Kidney tubule cell (primary cell): ENCODE measurements at regions not wholly inside any gene's neighbourhood (a gene's known extent, or its start where the extent isn't known, plus 50 kb on each side); places are given as distances from the start of the nearest gene placed in this dataset.
"Not testable (repeated sequence)": the region's sequence is repeated elsewhere in the genome, so short reads cannot be mapped to it uniquely, and the experiment has no call there.

ENCODE experiments used
- DNase-seq: peaks from one replicate; pipeline ENCODE4 v3.0.0-alpha.2; 2018; ENCODE audit warnings: low spot score

GRCh38 chr16:26795184-26795583 is 271.5 kb upstream of the C16orf82 start:
- peak; percentile 12 for DNase-seq

GRCh38 chr16:26801628-26802027 is 265.1 kb upstream of the C16orf82 start:
- no peak for DNase-seq

- no peak for DNase-seq
These were observed 264.3 kb upstream of the C16orf82 start for GRCh38 chr16:26802440-26802839.

GRCh38 chr16:26802965-26803364 is 263.8 kb upstream of the C16orf82 start:
- DNase-seq = no peak

GRCh38 chr16:26806657-26807056 is 260.1 kb upstream of the C16orf82 start:
- DNase-seq = no peak

GRCh38 chr16:26809461-26809860 is 257.3 kb upstream of the C16orf82 start:
- no peak for DNase-seq

- DNase-seq = no peak
These were observed 250.5 kb upstream of the C16orf82 start for GRCh38 chr16:26816266-26816665.

GRCh38 chr16:26816885-26817571 is 249.7 kb upstream of the C16orf82 start:
- DNase-seq = peak; percentile 16

- DNase-seq = no peak
These were observed 248.3 kb upstream of the C16orf82 start for GRCh38 chr16:26818393-26818792.

- DNase-seq = no peak
These were observed 242.3 kb upstream of the C16orf82 start for GRCh38 chr16:26824469-26824868.

GRCh38 chr16:26826500-26826899 is 240.2 kb upstream of the C16orf82 start:
- no peak for DNase-seq

- DNase-seq = no peak
These were observed 239.3 kb upstream of the C16orf82 start for GRCh38 chr16:26827386-26827785.

GRCh38 chr16:26830428-26831127 is 236.1 kb upstream of the C16orf82 start:
- no peak for DNase-seq

- DNase-seq = not testable (repeated sequence)
These were observed 230.6 kb upstream of the C16orf82 start for GRCh38 chr16:26836114-26836513.

GRCh38 chr16:26838931-26839330 is 227.8 kb upstream of the C16orf82 start:
- DNase-seq = no peak

GRCh38 chr16:26840691-26841090 is 226.0 kb upstream of the C16orf82 start:
- no peak for DNase-seq

GRCh38 chr16:26856271-26856670 is 210.5 kb upstream of the C16orf82 start:
- DNase-seq = no peak

- DNase-seq = no peak
These were observed 209.9 kb upstream of the C16orf82 start for GRCh38 chr16:26856791-26857190.

- no peak for DNase-seq
These were observed 209.4 kb upstream of the C16orf82 start for GRCh38 chr16:26857371-26857770.

- no peak for DNase-seq
These were observed 206.2 kb upstream of the C16orf82 start for GRCh38 chr16:26860506-26860905.

- no peak for DNase-seq
These were observed 202.8 kb upstream of the C16orf82 start for GRCh38 chr16:26863931-26864330.

GRCh38 chr16:26874318-26874717 is 192.4 kb upstream of the C16orf82 start:
- DNase-seq = not testable (repeated sequence)

- no peak for DNase-seq
These were observed 189.3 kb upstream of the C16orf82 start for GRCh38 chr16:26877421-26877820.

GRCh38 chr16:26885674-26886073 is 181.1 kb upstream of the C16orf82 start:
- DNase-seq = no peak
